ENCODE measurements at regions not wholly inside any gene's neighbourhood (a gene's known extent, or its start where the extent isn't known, plus 50 kb on each side); places are given as distances from the start of the nearest gene placed in this dataset.

GRCh38 chr1:224496826-224497225 lies 62.2 kb upstream of the WDR26 start:
- ATAC-seq, result no peak
- no peaks in the 10 kb centered on the region for H3K36me3 ChIP-seq
- TF ChIP-seq POLR2AphosphoS5 (IDR thresholded peaks at IDR 0.05), result no peak
- no peak for TF ChIP-seq EP300 (IDR thresholded peaks at IDR 0.05)
- TF ChIP-seq CTCF (IDR thresholded peaks at IDR 0.05), result no peak
- TF ChIP-seq POLR2A (IDR thresholded peaks at IDR 0.05), result no peak
- H3K27me3 ChIP-seq, result no peaks in the 10 kb centered on the region
- H3K27ac ChIP-seq, result no peak overlapping the region
- H3K9me3 ChIP-seq, result peaks cover 0 to 6% (median 0%) of the 10 kb centered on the region in 3 donors
- no peak overlapping the region for H3K4me3 ChIP-seq
- WGBS, 2 donors (ENCODE audit: low coverage in 1 of 2), result 91 to 94% methylated on average over 1 of the region's 1 CpG
- H3K4me1 ChIP-seq, result peaks cover 0 to 23% (median 12%) of the 10 kb centered on the region in 3 donors

- H3K27me3 ChIP-seq, result no peaks in the 10 kb centered on the region
- TF ChIP-seq EP300 (IDR thresholded peaks at IDR 0.05) (no peak), POLR2A (IDR thresholded peaks at IDR 0.05) (no peak), CTCF (IDR thresholded peaks at IDR 0.05) (no peak), POLR2AphosphoS5 (IDR thresholded peaks at IDR 0.05) (no peak)
- peak; percentile 64 for ATAC-seq
These were observed 63.3 kb upstream of the WDR26 start for GRCh38 chr1:224497714-224498573.

GRCh38 chr1:224498574-224499170 lies 64.1 kb upstream of the WDR26 start:
- H3K4me1 ChIP-seq, result peaks cover 5 to 42% (median 26%) of the 10 kb centered on the region in 3 donors
- no peak for ATAC-seq
- TF ChIP-seq CTCF (IDR thresholded peaks at IDR 0.05), result no peak
- TF ChIP-seq POLR2A (IDR thresholded peaks at IDR 0.05), result no peak
- no peak for TF ChIP-seq EP300 (IDR thresholded peaks at IDR 0.05)
- no peak for TF ChIP-seq POLR2AphosphoS5 (IDR thresholded peaks at IDR 0.05)
- WGBS, 2 donors (ENCODE audit: low coverage in 1 of 2), result 75 to 79% methylated on average over 5 to 12 of the region's 12 CpGs
- no peak overlapping the region for H3K4me3 ChIP-seq
- H3K36me3 ChIP-seq, result no peaks in the 10 kb centered on the region
- H3K27me3 ChIP-seq, result no peaks in the 10 kb centered on the region
- peak overlapping the region in 3 of 4 donors; percentile 65 to 68 (median 66) for H3K27ac ChIP-seq
- peaks cover 0 to 6% (median 0%) of the 10 kb centered on the region in 3 donors for H3K9me3 ChIP-seq

More at GRCh38 chr1:224497714-224498573, 63.3 kb upstream of the WDR26 start:
- no peaks in the 10 kb centered on the region for H3K36me3 ChIP-seq
- H3K4me3 ChIP-seq, result no peak overlapping the region
- peaks cover 0 to 6% (median 0%) of the 10 kb centered on the region in 3 donors for H3K9me3 ChIP-seq
- H3K4me1 ChIP-seq, result peaks cover 5 to 34% (median 19%) of the 10 kb centered on the region in 3 donors
- 14 to 33% methylated on average over 2 to 3 of the region's 3 CpGs for WGBS, 2 donors (ENCODE audit: low coverage in 1 of 2)
- H3K27ac ChIP-seq, result peak overlapping the region in 3 of 4 donors; percentile 65 to 68 (median 66)

GRCh38 chr1:224499204-224499603 lies 64.6 kb upstream of the WDR26 start:
- ATAC-seq, result no peak
- H3K27me3 ChIP-seq, result no peaks in the 10 kb centered on the region
- peaks cover 9 to 47% (median 31%) of the 10 kb centered on the region in 3 donors for H3K4me1 ChIP-seq
- H3K9me3 ChIP-seq, result peaks cover 0 to 6% (median 0%) of the 10 kb centered on the region in 3 donors
- H3K27ac ChIP-seq, result peak overlapping the region in 2 of 4 donors; percentile 65 to 66
- TF ChIP-seq POLR2A (IDR thresholded peaks at IDR 0.05) (no peak), CTCF (IDR thresholded peaks at IDR 0.05) (no peak), EP300 (IDR thresholded peaks at IDR 0.05) (no peak), POLR2AphosphoS5 (IDR thresholded peaks at IDR 0.05) (no peak)
- WGBS, 2 donors (ENCODE audit: low coverage in 1 of 2), result 73% methylated on average over 2 of the region's 2 CpGs; no CpG with 5 or more reads in 1 of the 2 donors
- H3K36me3 ChIP-seq, result no peaks in the 10 kb centered on the region
- H3K4me3 ChIP-seq, result no peak overlapping the region
